Suprapubic skin (tissue), 3 donors: ENCODE measurements at regions not wholly inside any gene's neighbourhood (a gene's known extent, or its start where the extent isn't known, plus 50 kb on each side); places are given as distances from the start of the nearest gene placed in this dataset.

Experiments used
- CTCF ChIP-seq, 2 donors: fragments of 200-600 bp in 1 of 2; fragments of 450-650 bp in 1 of 2; sonication (generic) in 1 of 2; IDR thresholded peaks; one replicate each; pipeline ENCODE4 v1.5.1; 2016 to 2019; ENCODE audit warnings: antibody characterized with exemption in 2 of 2, mild to moderate bottlenecking in 1 of 2, moderate library complexity in 1 of 2
- POLR2AphosphoS5 ChIP-seq, 3 donors: sonication (generic); formaldehyde crosslinking; IDR thresholded peaks; one replicate each; pipeline ENCODE4 v1.6.1; 2017; ENCODE audit warnings: antibody characterized with exemption in 3 of 3

GRCh38 chr1:96416111-96416595 lies 305.4 kb upstream of the PTBP2 start:
- no peak for TF ChIP-seq CTCF (IDR thresholded peaks at IDR 0.05)
- peak in 2 of 3 donors; percentile 59 to 70 for TF ChIP-seq POLR2AphosphoS5 (IDR thresholded peaks at IDR 0.05)
